ENCODE measurements at regions not wholly inside any gene's neighbourhood (a gene's known extent, or its start where the extent isn't known, plus 50 kb on each side); places are given as distances from the start of the nearest gene placed in this dataset.

- TF ChIP-seq ZBTB40 (IDR thresholded peaks at IDR 0.05) (no peak), ZBTB40 (CRISPR knock-in tag; IDR thresholded peaks at IDR 0.05) (no peak), ZFP1 (CRISPR knock-in tag; IDR thresholded peaks at IDR 0.05) (no peak), PRPF4 (IDR thresholded peaks at IDR 0.05; ENCODE audit: insufficient read depth, low read depth, low read length, poor library complexity, severe bottlenecking) (no peak), JUN (IDR thresholded peaks at IDR 0.05; ENCODE audit: borderline replicate concordance, low read depth, low read length) (no peak), JUN (CRISPR knock-in tag; IDR thresholded peaks at IDR 0.05; ENCODE audit: borderline replicate concordance) (no peak), MTA2 (IDR thresholded peaks at IDR 0.05; ENCODE audit: low read depth) (no peak)
Measured at GRCh38 chr3:111336511-111336910, 205.5 kb upstream of the CD96 start (continued).
